H1 (cell line): ENCODE measurements at regions not wholly inside any gene's neighbourhood (a gene's known extent, or its start where the extent isn't known, plus 50 kb on each side); places are given as distances from the start of the nearest gene placed in this dataset.
"Not testable (repeated sequence)": the region's sequence is repeated elsewhere in the genome, so short reads cannot be mapped to it uniquely, and the experiment has no call there.

Source experiments
- CTCF ChIA-PET: fragments of 300-600 bp; sonication (Branson Sonifier 250); formaldehyde crosslinking; loops from one replicate; lab custom pipeline; 2021; ENCODE audit not compliant: partially characterized antibody; lab: Charles Lee
- POLR2A ChIA-PET: fragments of 300-600 bp; sonication (Branson Sonifier 250); formaldehyde crosslinking; loops from one replicate; lab custom pipeline; 2021; ENCODE audit warnings: inconsistent platforms; ENCODE audit not compliant: partially characterized antibody; lab: Charles Lee
- DNase-seq, 2 experiments: peaks; one replicate each; pipeline versions ENCODE4 v3.0.0 to v3.0.0-alpha.2; 2010 to 2022; ENCODE audit warnings: low spot score in 2 of 2, low read depth in 1 of 2, mixed read lengths in 1 of 2
- FAIRE-seq: peaks from 2 replicates; lab custom pipeline; 2011; peaks lifted over from hg19 to GRCh38; lab: Jason Lieb, UNC
- H2AFZ ChIP-seq: 2 replicates; pipeline ENCODE4 v1.8.1; 2012; ENCODE audit warnings: low read length, inconsistent platforms
- H2AK5ac ChIP-seq: 2 replicates; pipeline ENCODE4 v1.6.1; 2013; ENCODE audit warnings: low read depth, low read length
- H2BK120ac ChIP-seq: replicated peaks from 2 replicates; pipeline ENCODE3; 2013; ENCODE audit warnings: low read depth, low read length, inconsistent platforms
- H2BK12ac ChIP-seq: 2 replicates; pipeline ENCODE4 v1.6.1; 2013; ENCODE audit warnings: low read depth, low read length
- H2BK15ac ChIP-seq: 2 replicates; pipeline ENCODE4 v1.6.1; 2013; ENCODE audit warnings: low read length
- H2BK20ac ChIP-seq: 2 replicates; pipeline ENCODE4 v1.6.1; 2013; ENCODE audit warnings: low read length
- H2BK5ac ChIP-seq: 2 replicates; pipeline ENCODE4 v1.6.1; 2013; ENCODE audit warnings: low read depth, low read length
- H3K14ac ChIP-seq: 2 replicates; pipeline ENCODE4 v1.6.1; 2013; ENCODE audit warnings: inconsistent platforms; ENCODE audit not compliant: insufficient read length
- H3K18ac ChIP-seq: 2 replicates; pipeline ENCODE4 v1.6.1; 2013; ENCODE audit warnings: low read length; ENCODE audit errors: extremely low read depth
- H3K23ac ChIP-seq: 2 replicates; pipeline ENCODE4 v1.6.1; 2013; ENCODE audit warnings: inconsistent platforms; ENCODE audit not compliant: insufficient read length
- H3K23me2 ChIP-seq: 2 replicates; pipeline ENCODE4 v1.6.1; 2013; ENCODE audit warnings: low read depth, low read length
- H3K27ac ChIP-seq: 2 replicates; pipeline ENCODE4 v1.6.1; 2011; ENCODE audit warnings: low read depth, low read length, inconsistent platforms
- H3K27me3 ChIP-seq, 4 experiments: replicated peaks in 1 of 4; 1 replicate in 1 of 4; 2 replicates in 3 of 4; pipeline versions ENCODE4 v1.6.1 to v1.8.1; 2011 to 2013; ENCODE audit warnings: low read length in 3 of 4, mild to moderate bottlenecking in 3 of 4, inconsistent platforms in 2 of 4, mixed read lengths in 2 of 4, moderate library complexity in 1 of 4; ENCODE audit not compliant: control insufficient read depth in 3 of 4, insufficient read depth in 3 of 4; ENCODE audit errors: extremely low read depth in 1 of 4
- H3K36me3 ChIP-seq, 4 experiments: 2 replicates each; pipeline versions ENCODE4 v1.6.1 to v1.8.1; 2011 to 2013; ENCODE audit warnings: mild to moderate bottlenecking in 4 of 4, low read length in 3 of 4, moderate library complexity in 2 of 4, control low read depth in 1 of 4, inconsistent platforms in 1 of 4; ENCODE audit not compliant: insufficient read depth in 4 of 4, control insufficient read depth in 2 of 4
- H3K4ac ChIP-seq: replicated peaks from 2 replicates; pipeline ENCODE3; 2013; ENCODE audit warnings: low read length, low read depth, mixed read lengths, inconsistent platforms; ENCODE audit not compliant: insufficient read length
- H3K4me1 ChIP-seq, 4 experiments: replicated peaks in 1 of 4; 1 replicate in 1 of 4; 2 replicates in 3 of 4; pipeline versions ENCODE4 v1.6.1 to v1.8.1; 2011 to 2013; ENCODE audit warnings: low read length in 3 of 4, inconsistent platforms in 2 of 4, mixed read lengths in 1 of 4; ENCODE audit not compliant: insufficient read depth in 4 of 4, control insufficient read depth in 3 of 4
- H3K4me2 ChIP-seq, 2 experiments: 2 replicates each; pipeline versions ENCODE4 v1.6.1 to v1.8.1; 2011 to 2013; ENCODE audit warnings: low read depth in 2 of 2, low read length in 2 of 2, control low read depth in 1 of 2, inconsistent platforms in 1 of 2, mild to moderate bottlenecking in 1 of 2; ENCODE audit not compliant: insufficient read depth in 1 of 2
- H3K4me3 ChIP-seq, 4 experiments: fragments of 200-600, 300-600 bp in 1 of 4; sonication (generic), shearing (Covaris generic), sonication (Bioruptor Twin) in 1 of 4; 2 replicates each; pipeline versions ENCODE4 v1.5.1 to v1.8.1; 2011 to 2016; ENCODE audit warnings: low read length in 4 of 4, low read depth in 3 of 4, control low read depth in 2 of 4, inconsistent platforms in 2 of 4, mild to moderate bottlenecking in 2 of 4, mixed read lengths in 1 of 4, moderate library complexity in 1 of 4; ENCODE audit not compliant: insufficient read depth in 2 of 4; ENCODE audit errors: extremely low read depth in 1 of 4
- H3K56ac ChIP-seq: replicated peaks from 2 replicates; pipeline ENCODE3; 2013; ENCODE audit warnings: low read depth, mild to moderate bottlenecking, mixed read lengths, low read length, inconsistent platforms; ENCODE audit not compliant: insufficient read length
- H3K79me1 ChIP-seq: 2 replicates; pipeline ENCODE4 v1.6.1; 2013; ENCODE audit warnings: low read depth, low read length, control low read depth
- H3K79me2 ChIP-seq, 2 experiments: 2 replicates each; pipeline versions ENCODE4 v1.6.1 to v1.8.1; 2012 to 2013; ENCODE audit warnings: low read length in 2 of 2, mild to moderate bottlenecking in 2 of 2, inconsistent platforms in 1 of 2; ENCODE audit not compliant: insufficient read depth in 2 of 2, control insufficient read depth in 1 of 2
- H3K9ac ChIP-seq, 4 experiments: replicated peaks in 1 of 4; 1 replicate in 1 of 4; 2 replicates in 3 of 4; pipeline versions ENCODE4 v1.6.1 to v1.8.1; 2011 to 2013; ENCODE audit warnings: low read depth in 3 of 4, low read length in 3 of 4, control low read depth in 2 of 4, mild to moderate bottlenecking in 2 of 4, moderate library complexity in 2 of 4, inconsistent platforms in 1 of 4; ENCODE audit errors: extremely low read depth in 1 of 4
- H3K9me3 ChIP-seq, 2 experiments: 2 replicates each; pipeline versions ENCODE4 v1.6.1 to v1.8.1; 2012 to 2013; ENCODE audit warnings: mild to moderate bottlenecking in 2 of 2, moderate library complexity in 2 of 2, control low read depth in 1 of 2, inconsistent platforms in 1 of 2, low read depth in 1 of 2, low read length in 1 of 2, mixed read lengths in 1 of 2; ENCODE audit not compliant: insufficient read depth in 2 of 2
- H4K20me1 ChIP-seq, 2 experiments: replicated peaks in 1 of 2; 2 replicates each; pipeline versions ENCODE3 to v1.8.1; 2011 to 2013; ENCODE audit warnings: inconsistent platforms in 2 of 2, low read length in 2 of 2, mild to moderate bottlenecking in 1 of 2; ENCODE audit not compliant: insufficient read depth in 2 of 2, control insufficient read depth in 1 of 2
- H4K5ac ChIP-seq: 2 replicates; pipeline ENCODE4 v1.6.1; 2013; ENCODE audit warnings: low read length, low read depth, mixed read lengths, inconsistent platforms; ENCODE audit not compliant: insufficient read length
- H4K8ac ChIP-seq: 2 replicates; pipeline ENCODE4 v1.8.0; 2013; ENCODE audit warnings: mild to moderate bottlenecking, moderate library complexity, low read length, inconsistent platforms; ENCODE audit not compliant: insufficient read depth; ENCODE audit errors: extremely low read depth
- H4K91ac ChIP-seq: replicated peaks from 2 replicates; pipeline ENCODE3; 2013; ENCODE audit warnings: low read length, mixed read lengths, inconsistent platforms; ENCODE audit not compliant: insufficient read length
- WGBS, 2 experiments: shearing (Covaris generic) in 1 of 2; methylation state at CpG; one replicate each; pipeline versions ENCODE4 v1.1.6 to v1.1.7; 2013 to 2015; ENCODE audit warnings: low lambda C conversion rate in 2 of 2, mixed read lengths in 2 of 2, inconsistent platforms in 1 of 2, low coverage in 1 of 2, missing lambda C conversion rate in 1 of 2; ENCODE audit not compliant: insufficient replicate concordance in 2 of 2, insufficient coverage in 1 of 2, insufficient read length in 1 of 2; ENCODE audit errors: extremely low coverage in 1 of 2, missing lambda C conversion rate in 1 of 2; 5-methylcytosine and 5-hydroxymethylcytosine counted together

DNA sequence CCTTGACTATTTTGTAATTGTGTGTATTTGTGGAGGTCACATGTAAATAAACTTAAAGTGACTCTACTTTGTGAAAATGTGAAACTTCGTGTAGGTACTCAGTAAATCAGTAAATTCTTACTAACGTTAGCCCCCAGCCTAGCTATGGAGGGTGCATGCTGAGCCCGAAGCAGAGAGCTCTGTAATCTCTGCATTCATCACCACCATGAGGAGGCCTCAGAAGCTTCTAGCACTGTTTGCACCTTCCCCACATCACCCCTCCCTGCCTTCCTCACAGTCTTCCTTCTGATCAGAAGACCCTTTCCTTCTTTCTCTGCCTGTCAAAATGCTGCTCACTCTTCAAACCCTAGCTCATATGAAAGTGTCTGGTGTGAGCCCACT lies 73.3 kb upstream of the LPCAT1 start:
- H3K9ac ChIP-seq, H3K18ac ChIP-seq, DNase-seq, H3K27me3 ChIP-seq, H2AFZ ChIP-seq, H2AK5ac ChIP-seq, H4K8ac ChIP-seq, H2BK5ac ChIP-seq, H3K79me1 ChIP-seq, FAIRE-seq, H3K36me3 ChIP-seq, H3K27ac ChIP-seq, H2BK12ac ChIP-seq, H2BK120ac ChIP-seq, H3K4me1 ChIP-seq, H3K9me3 ChIP-seq, H4K5ac ChIP-seq, H3K79me2 ChIP-seq, H3K56ac ChIP-seq, H2BK15ac ChIP-seq, H3K23me2 ChIP-seq, H4K91ac ChIP-seq, H3K23ac ChIP-seq, H3K4ac ChIP-seq, H2BK20ac ChIP-seq, H3K14ac ChIP-seq, H4K20me1 ChIP-seq, POLR2A ChIA-PET: not testable (repeated sequence)
- WGBS, 2 experiments = 66% methylated on average over 3 of the region's 3 CpGs; no CpG with 5 or more reads in 1 of the 2 experiments
- Histone ChIP-seq H3K4me2 (peak overlapping the region in 1 of 2 experiments; percentile 33; a peak in 2 of 4 replicates), H3K4me3 (peak overlapping the region in 1 of 4 experiments; percentile 34; a peak in 2 of 8 replicates)
- CTCF ChIA-PET = interaction anchor here (1.1 kb wide), 1 partner anchor 85 kb away, joined by 6 read pairs; no protein-coding TSS in a partner anchor

DNA sequence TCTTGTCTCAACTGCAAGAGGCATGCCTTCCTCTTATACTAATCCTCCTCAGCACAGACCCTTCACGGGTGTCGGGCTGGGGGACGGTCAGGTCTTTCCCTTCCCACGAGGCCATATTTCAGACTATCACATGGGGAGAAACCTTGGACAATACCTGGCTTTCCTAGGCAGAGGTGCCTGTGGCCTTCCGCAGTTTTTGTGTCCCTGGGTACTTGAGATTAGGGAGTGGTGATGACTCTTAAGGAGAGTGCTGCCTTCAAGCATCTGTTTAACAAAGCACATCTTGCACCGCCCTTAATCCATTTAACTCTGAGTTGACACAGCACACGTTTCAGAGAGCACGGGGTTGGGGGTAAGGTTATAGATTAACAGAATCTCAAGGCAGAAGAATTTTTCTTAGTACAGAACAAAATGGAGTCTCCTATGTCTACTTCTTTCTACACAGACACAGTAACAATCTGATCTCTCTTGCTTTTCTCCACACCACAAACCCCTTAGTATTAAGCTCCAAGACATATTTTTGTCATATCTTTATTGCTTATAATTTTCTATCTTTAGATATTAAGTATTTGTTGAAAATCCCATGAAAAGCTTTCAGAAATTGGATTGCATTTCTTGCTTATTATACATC lies 72.8 kb upstream of the LPCAT1 start:
- H3K79me1 ChIP-seq, H3K23me2 ChIP-seq, H3K27ac ChIP-seq, H3K27me3 ChIP-seq, H2BK120ac ChIP-seq, H3K4ac ChIP-seq, H3K14ac ChIP-seq, H3K18ac ChIP-seq, H3K56ac ChIP-seq, H4K5ac ChIP-seq, H3K36me3 ChIP-seq, H2BK5ac ChIP-seq, H3K4me1 ChIP-seq, H2AK5ac ChIP-seq, H2AFZ ChIP-seq, H3K9me3 ChIP-seq, POLR2A ChIA-PET, H4K8ac ChIP-seq, FAIRE-seq, H3K23ac ChIP-seq, DNase-seq, H4K20me1 ChIP-seq, H3K9ac ChIP-seq, H2BK20ac ChIP-seq, H3K4me2 ChIP-seq, H2BK15ac ChIP-seq, H3K79me2 ChIP-seq, H4K91ac ChIP-seq, H2BK12ac ChIP-seq: not testable (repeated sequence)
- 48% methylated on average over 5 of the region's 8 CpGs; no CpG with 5 or more reads in 1 of the 2 experiments for WGBS, 2 experiments
- peak overlapping the region in 1 of 4 experiments; percentile 34; a peak in 1 of 8 replicates for H3K4me3 ChIP-seq
- CTCF ChIA-PET = interaction anchor here (1.1 kb wide), 1 partner anchor 84 kb away, joined by 6 read pairs; no protein-coding TSS in a partner anchor
